ENCODE measurements at regions not wholly inside any gene's neighbourhood (a gene's known extent, or its start where the extent isn't known, plus 50 kb on each side); places are given as distances from the start of the nearest gene placed in this dataset.
"Not testable (repeated sequence)": the region's sequence is repeated elsewhere in the genome, so short reads cannot be mapped to it uniquely, and the experiment has no call there.

GRCh38 chr2:12569929-12570328, 146.8 kb upstream of the TRIB2 start:
- not testable (repeated sequence) for DNase-seq

- DNase-seq, result no peak
These were observed 139.6 kb upstream of the TRIB2 start for GRCh38 chr2:12577091-12577490.

DNA sequence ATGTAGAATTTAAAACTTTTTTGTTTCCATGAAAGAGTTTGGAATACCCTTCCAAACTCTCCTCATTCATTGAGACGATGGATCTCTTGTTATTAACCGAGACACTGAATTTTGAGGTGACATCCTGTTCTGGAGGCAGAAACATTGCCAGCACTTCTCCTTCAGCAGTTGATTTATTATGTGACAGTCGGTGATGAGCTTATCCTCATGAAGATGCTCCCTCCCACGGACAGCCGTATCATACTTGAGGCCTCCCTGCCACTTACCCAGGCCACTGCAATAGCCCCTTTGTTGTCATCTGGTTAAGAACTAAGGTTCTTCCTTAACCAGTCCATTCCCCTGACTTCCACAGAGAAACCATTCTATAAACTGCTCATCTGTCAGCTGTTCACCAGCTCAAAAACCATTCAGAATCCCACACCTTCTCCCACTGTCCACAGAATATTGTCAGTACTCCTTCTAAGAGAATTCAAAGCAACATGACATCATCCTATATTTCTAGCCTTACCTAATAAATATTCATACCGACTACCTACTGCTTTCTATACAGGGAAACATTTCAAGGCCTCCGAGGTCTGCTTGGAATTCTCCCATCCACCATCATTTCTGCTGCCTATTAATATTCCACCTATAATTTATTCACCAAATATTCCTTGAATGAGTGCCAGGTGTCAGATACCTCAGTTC, 139.0 kb upstream of the TRIB2 start:
- no peak for DNase-seq

DNA sequence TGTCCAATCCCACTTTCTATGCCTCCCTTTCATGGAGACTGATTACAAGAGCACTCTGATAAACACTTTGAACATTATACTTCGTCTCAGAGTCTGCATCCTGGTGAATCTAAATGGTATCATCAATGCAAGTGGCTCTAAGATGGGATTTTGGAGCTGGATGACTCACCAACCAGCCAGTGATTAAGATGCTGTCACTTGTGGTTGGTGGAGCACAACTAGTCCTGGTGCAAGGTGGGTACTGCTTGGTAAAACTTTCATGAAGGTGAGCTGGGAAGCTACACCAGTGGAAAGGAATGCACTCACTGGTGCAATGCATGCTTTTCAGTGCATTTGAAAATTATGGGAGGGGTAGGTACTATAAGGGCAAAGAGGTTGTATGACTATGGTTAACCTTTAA, 137.7 kb upstream of the TRIB2 start:
- DNase-seq, result no peak

GRCh38 chr2:12584338-12584737, 132.4 kb upstream of the TRIB2 start:
- no peak for DNase-seq

GRCh38 chr2:12585784-12586183, 131.0 kb upstream of the TRIB2 start:
- no peak for DNase-seq

- no peak for DNase-seq
These were observed 129.5 kb upstream of the TRIB2 start for GRCh38 chr2:12587228-12587627.

- DNase-seq, result peak; percentile 24
These were observed 128.8 kb upstream of the TRIB2 start for GRCh38 chr2:12587729-12588522.

DNA sequence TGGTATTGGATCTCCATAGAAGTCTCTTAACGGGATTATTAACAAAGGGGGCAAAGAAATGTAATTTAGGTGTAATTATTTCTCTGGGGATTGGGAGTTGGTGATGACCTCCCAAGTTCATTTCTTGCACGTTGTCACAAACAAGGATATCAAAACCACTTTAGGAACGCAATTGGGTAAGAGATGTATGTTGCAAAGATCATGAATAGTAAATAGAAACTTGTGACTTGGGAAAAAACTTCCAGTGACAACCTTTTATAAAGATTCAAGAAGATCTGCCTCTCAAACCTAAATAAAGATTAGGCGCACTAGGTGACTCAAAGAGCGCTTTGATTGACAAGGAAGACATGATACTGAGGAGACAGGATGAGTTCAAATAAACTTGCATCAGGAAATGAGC, 127.8 kb upstream of the TRIB2 start:
- DNase-seq, result no peak

DNA sequence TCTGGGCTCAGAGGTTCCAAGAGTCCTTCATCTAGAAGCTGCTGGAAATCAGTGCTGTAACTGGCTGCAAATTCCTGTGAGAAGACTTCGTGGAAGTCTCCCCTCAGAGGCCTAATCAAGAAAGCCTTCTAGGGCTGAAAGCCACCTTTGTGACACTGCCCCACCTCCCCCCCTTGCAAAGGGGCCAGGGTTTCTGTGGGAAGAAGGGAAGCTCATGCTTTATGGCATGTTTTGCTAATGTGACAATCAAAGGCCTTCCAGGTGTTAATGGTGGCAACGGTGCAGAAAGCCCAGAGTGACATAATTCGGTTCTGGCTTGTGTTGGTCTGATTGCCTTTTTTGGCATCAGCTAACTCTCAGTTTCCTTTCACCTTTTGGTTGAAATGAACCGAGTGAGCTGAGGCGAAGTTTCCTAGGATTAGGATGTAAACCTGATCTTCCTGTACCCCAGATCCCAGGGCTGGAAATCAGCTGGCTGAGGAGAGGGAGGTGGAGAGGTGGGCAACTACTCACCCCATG, 126.9 kb upstream of the TRIB2 start:
- no peak for DNase-seq

- DNase-seq, result no peak
These were observed 124.4 kb upstream of the TRIB2 start for GRCh38 chr2:12592296-12592695.

GRCh38 chr2:12594590-12594989, 122.1 kb upstream of the TRIB2 start:
- DNase-seq, result no peak

GRCh38 chr2:12596771-12597170, 120.0 kb upstream of the TRIB2 start:
- DNase-seq, result no peak

DNA sequence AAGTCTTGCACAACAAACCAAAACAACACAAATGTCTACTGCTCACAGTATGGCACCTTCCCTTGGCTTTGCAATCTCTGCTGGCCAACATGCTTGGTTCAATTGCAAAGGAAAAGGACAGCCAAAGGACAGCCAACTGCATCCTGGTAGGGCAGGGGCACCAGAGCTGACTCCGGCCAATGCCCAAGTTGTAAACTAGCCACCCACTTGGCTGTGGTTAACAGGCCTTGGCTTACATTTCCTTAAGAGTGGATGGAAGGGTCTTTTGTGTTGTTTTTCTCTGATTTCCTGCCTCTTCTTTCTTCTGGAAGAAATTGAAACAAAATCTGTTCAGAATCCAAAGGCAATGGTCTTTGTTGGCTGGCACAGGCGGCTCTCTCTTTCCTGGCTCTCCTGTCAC, 119.1 kb upstream of the TRIB2 start:
- no peak for DNase-seq

GRCh38 chr2:12602661-12603060, 114.1 kb upstream of the TRIB2 start:
- DNase-seq, result no peak

- DNase-seq, result no peak
These were observed 112.9 kb upstream of the TRIB2 start for GRCh38 chr2:12603781-12604295.

DNA sequence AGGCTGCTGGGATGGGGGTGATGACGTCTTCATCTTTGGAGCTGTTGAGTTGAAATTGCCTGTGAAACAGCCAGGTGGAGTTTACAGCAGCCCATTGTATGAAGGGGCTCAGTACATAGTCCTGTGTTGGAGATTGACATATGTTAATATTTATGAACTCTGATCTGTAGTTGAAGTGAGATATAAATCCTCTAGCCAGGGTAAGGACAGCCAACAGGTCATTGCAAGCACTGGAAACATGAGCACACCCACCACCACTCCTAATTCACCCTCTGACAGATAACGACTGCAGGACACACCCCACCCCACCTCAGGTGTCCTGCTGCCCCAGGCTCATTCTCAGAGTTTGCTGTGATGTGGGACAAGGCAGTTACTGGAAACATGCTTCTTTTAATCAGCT, 112.4 kb upstream of the TRIB2 start:
- no peak for DNase-seq

DNA sequence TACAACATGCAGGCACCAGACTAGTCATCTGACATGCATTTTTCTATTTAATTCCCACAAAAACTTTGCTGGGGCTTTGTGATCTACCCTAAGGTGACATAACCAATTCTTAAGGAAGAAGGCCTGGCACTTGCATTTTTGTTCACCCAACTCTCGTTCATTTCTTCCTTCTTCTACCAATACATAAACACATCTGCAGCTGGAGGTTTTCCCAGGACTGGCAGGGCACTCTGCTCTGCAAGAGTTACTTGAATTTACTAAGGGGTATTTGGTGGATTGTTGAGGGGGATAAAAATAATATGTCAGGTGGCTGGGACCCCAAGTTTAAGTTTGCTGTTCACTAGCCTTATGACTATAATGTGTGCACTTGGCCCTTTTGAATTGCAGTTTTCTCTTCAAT, 111.4 kb upstream of the TRIB2 start:
- no peak for DNase-seq

GRCh38 chr2:12605936-12606335, 110.8 kb upstream of the TRIB2 start:
- no peak for DNase-seq

DNA sequence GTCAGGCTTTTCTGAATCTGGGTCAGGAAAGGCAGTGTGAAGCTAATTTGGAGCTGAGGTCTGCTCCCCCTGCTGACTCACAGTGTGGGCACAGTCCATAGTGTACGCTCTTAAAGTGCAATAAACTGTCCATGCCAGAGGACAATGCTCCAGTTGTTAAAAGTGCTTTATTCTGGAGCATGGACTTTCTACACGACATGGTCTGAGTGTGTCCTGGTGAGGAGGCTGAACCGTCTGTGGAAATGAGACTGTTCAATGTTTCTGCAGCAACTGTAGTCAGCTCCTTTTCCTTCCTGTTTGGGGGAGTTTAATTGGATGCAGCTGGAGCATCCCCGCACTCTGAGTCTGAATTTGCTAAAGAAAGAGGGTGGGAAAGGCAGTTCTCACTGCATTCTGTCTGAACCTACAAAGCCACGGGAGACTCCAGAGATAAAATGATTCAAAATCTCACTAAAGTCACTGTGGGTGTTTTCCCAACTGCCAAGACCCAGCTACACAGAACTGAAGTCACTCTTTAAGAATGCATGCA, 110.2 kb upstream of the TRIB2 start:
- peak; percentile 30 for DNase-seq

- DNase-seq, result no peak
These were observed 108.8 kb upstream of the TRIB2 start for GRCh38 chr2:12607971-12608370.

DNA sequence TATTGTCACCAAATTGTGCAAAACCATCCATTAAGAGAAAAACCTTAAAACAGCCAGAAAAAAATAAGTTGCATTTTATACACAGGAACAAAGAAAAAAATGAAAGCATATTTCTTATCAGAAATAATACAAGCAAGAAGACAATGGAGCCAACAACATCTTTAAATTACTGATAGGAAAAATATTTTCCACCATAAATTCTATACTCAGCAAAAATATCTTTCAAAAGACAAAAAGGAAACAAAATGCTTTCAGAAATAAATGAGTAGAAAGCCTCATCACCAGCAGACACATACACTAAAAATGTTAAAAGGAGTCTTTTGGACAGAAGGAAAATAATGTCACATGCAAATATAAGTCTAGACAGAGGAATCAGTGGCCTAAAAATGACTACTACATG, 106.4 kb upstream of the TRIB2 start:
- no peak for DNase-seq

- no peak for DNase-seq
These were observed 104.6 kb upstream of the TRIB2 start for GRCh38 chr2:12612168-12612567.

GRCh38 chr2:12612671-12613070, 104.1 kb upstream of the TRIB2 start:
- no peak for DNase-seq

All from CD4-positive, alpha-beta T cell treated with Interleukin-10 for 1 hour (primary cell).